MCF 10A (cell line): ENCODE measurements at regions not wholly inside any gene's neighbourhood (a gene's known extent, or its start where the extent isn't known, plus 50 kb on each side); places are given as distances from the start of the nearest gene placed in this dataset.

Experiments used
- BruUV-seq: library from RNA; stranded (reverse); fragments of 400-500 nt; replicated peaks from 2 replicates; lab custom pipeline; 2021; lab: Mats Ljungman, UMichigan
- CTCF ChIA-PET: fragments of 300-600 bp; sonication (Branson Sonifier 250); formaldehyde crosslinking; extraction: SDS; loops from one replicate; lab custom pipeline; 2021; ENCODE audit warnings: antibody characterized with exemption, inconsistent platforms; lab: Yijun Ruan, JAX
- POLR2A ChIA-PET: fragments of 300-600, 350-650 bp; sonication (Branson Sonifier 250); formaldehyde crosslinking; extraction: SDS; loops from one replicate; lab custom pipeline; 2020; ENCODE audit warnings: antibody characterized with exemption, inconsistent platforms; lab: Yijun Ruan, JAX
- DNase-seq: peaks from one replicate; pipeline ENCODE4 v3.0.0-alpha.2; 2018; ENCODE audit not compliant: unreplicated experiment
- H3K27ac Mint-ChIP-seq: one replicate; pipeline ENCODE4 v1.8.0; 2022; ENCODE audit warnings: mild to moderate bottlenecking, low read depth, mixed read lengths; ENCODE audit not compliant: unreplicated experiment
- H3K27me3 Mint-ChIP-seq: one replicate; pipeline ENCODE4 v1.8.0; 2022; ENCODE audit warnings: mixed read lengths; ENCODE audit not compliant: insufficient read depth, unreplicated experiment
- H3K36me3 Mint-ChIP-seq: one replicate; pipeline ENCODE4 v1.8.0; 2022; ENCODE audit warnings: mild to moderate bottlenecking, moderate library complexity, mixed read lengths; ENCODE audit not compliant: insufficient read depth, unreplicated experiment
- H3K4me1 Mint-ChIP-seq: one replicate; pipeline ENCODE4 v1.8.0; 2022; ENCODE audit warnings: mixed read lengths; ENCODE audit not compliant: insufficient read depth, unreplicated experiment
- H3K4me3 Mint-ChIP-seq: one replicate; pipeline ENCODE4 v1.8.0; 2022; ENCODE audit warnings: mild to moderate bottlenecking, moderate library complexity, mixed read lengths; ENCODE audit not compliant: unreplicated experiment
- H3K9me3 Mint-ChIP-seq: one replicate; pipeline ENCODE4 v1.8.0; 2022; ENCODE audit warnings: mixed read lengths; ENCODE audit not compliant: unreplicated experiment
- intact Hi-C: fragments of 100-400 bp; cut with micrococcal nuclease; formaldehyde crosslinking; loops from 2 replicates; pipeline ENCODE4 v1.14.1; 2022
- TF ChIP-seq, protein P1 (sequence below): fragments of 200-600 bp; IDR thresholded peaks from one replicate; pipeline ENCODE4 v1.8.0; 2022; ENCODE audit warnings: antibody characterized with exemption, mild to moderate bottlenecking; ENCODE audit not compliant: unreplicated experiment

DNA sequence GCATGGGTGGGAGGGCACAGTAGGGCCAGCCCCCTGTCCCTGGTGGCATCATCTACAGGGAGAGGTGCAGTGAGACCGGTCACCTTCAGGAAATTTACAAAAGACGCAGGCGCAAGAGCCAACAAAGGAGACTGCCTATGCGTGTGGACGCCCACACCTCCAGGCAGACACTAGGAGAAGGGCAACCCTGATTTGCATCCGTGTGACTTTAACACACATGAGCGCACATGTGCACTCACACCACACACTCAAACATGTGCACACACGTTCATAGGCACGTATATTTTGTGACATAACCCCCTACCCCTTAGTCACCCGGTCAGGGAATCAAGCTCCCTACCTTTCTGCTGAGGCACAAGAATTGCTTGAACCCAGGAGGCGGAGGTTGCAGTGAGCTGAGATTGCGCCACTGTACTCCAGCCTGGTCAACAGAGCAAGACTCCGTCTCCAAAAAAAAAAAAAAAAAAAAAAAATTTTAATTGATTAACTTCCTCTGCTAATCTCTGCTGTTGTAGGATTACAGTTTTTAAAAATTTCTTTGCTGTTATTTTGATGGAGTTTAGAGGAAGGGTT is 84.7 kb upstream of the SLC25A33 start:
- no peaks in the 10 kb centered on the region for H3K36me3 Mint-ChIP-seq
- ChIA-PET CTCF (interaction anchor here (0.6 to 3.5 kb wide), 5 partner anchors 16 to 187 kb away, joined by 3 to 14 read pairs (median 10); no protein-coding TSS in a partner anchor), POLR2A (interaction anchor here (2.4 kb wide), 1 partner anchor 10 kb away, joined by 6 read pairs; no protein-coding TSS in a partner anchor)
- DNase-seq, result no peak
- no peaks in the 10 kb centered on the region for H3K9me3 Mint-ChIP-seq
- no peak overlapping the region for H3K4me3 Mint-ChIP-seq
- intact Hi-C loops, result loop anchor here (1.0 to 5.0 kb wide), 2 partner anchors 38 to 187 kb away; no protein-coding TSS in a partner anchor
- H3K27me3 Mint-ChIP-seq, result no peaks in the 10 kb centered on the region
- BruUV-seq, result no TSS peak
- H3K4me1 Mint-ChIP-seq, result peaks cover 3% of the 10 kb centered on the region
- TF ChIP-seq, protein P1, sequence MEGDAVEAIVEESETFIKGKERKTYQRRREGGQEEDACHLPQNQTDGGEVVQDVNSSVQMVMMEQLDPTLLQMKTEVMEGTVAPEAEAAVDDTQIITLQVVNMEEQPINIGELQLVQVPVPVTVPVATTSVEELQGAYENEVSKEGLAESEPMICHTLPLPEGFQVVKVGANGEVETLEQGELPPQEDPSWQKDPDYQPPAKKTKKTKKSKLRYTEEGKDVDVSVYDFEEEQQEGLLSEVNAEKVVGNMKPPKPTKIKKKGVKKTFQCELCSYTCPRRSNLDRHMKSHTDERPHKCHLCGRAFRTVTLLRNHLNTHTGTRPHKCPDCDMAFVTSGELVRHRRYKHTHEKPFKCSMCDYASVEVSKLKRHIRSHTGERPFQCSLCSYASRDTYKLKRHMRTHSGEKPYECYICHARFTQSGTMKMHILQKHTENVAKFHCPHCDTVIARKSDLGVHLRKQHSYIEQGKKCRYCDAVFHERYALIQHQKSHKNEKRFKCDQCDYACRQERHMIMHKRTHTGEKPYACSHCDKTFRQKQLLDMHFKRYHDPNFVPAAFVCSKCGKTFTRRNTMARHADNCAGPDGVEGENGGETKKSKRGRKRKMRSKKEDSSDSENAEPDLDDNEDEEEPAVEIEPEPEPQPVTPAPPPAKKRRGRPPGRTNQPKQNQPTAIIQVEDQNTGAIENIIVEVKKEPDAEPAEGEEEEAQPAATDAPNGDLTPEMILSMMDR, result no peak
- H3K27ac Mint-ChIP-seq, result no peak overlapping the region

DNA sequence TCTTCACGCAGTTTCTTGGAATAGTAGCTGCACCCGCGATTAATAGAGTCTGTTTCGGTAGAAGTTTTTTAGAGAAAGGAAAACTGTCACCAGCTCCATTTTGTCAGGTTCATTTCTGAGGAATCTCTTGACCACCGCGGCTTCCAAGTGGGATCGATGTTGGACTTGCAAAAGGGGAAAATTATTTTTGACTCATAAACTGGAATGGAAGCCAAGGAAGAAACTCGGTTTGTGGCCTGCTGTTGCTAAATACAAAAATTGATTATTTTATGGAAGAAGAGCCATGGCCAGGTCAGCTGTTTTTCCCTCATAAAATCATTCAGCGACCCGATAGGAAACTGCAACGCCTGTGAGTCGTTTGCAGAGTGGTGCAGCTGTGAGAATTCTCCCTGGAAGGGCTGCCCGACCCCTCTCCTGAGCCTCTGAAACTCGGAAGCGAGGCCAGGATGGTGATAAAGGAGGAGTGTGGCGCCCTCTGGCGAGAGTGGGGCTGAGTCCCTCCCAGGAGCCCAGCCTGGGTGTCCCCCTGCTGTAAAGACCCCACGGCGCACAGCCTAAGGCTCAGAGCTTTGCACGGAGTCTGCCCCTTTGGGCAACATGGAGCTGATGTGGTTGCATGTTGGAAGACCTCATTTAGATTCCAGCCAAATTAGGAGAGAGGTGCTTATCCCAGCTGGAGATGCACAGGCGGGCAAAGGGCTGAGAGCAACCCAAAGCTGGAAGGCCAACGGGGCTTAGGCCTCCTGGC is 83.6 kb upstream of the SLC25A33 start:
- H3K36me3 Mint-ChIP-seq, result no peaks in the 10 kb centered on the region
- BruUV-seq, result no TSS peak
- H3K27ac Mint-ChIP-seq, result no peak overlapping the region
- H3K4me3 Mint-ChIP-seq, result no peak overlapping the region
- intact Hi-C loops, result loop anchor here (1.0 to 5.0 kb wide), 3 partner anchors 37 to 188 kb away; no protein-coding TSS in a partner anchor
- no peaks in the 10 kb centered on the region for H3K27me3 Mint-ChIP-seq
- TF ChIP-seq, protein P1, result peak; percentile 78
- POLR2A ChIA-PET, result interaction anchor here (0.7 to 2.4 kb wide), 3 partner anchors 11 to 17 kb away, joined by 3 to 6 read pairs (median 6); no protein-coding TSS in a partner anchor
- no peaks in the 10 kb centered on the region for H3K9me3 Mint-ChIP-seq
- H3K4me1 Mint-ChIP-seq, result no peaks in the 10 kb centered on the region
- CTCF ChIA-PET, result interaction anchor here (0.6 to 3.5 kb wide), 17 partner anchors 9 to 544 kb away, joined by 3 to 14 read pairs (median 4); no protein-coding TSS in a partner anchor
- DNase-seq, result peak; percentile 63

DNA sequence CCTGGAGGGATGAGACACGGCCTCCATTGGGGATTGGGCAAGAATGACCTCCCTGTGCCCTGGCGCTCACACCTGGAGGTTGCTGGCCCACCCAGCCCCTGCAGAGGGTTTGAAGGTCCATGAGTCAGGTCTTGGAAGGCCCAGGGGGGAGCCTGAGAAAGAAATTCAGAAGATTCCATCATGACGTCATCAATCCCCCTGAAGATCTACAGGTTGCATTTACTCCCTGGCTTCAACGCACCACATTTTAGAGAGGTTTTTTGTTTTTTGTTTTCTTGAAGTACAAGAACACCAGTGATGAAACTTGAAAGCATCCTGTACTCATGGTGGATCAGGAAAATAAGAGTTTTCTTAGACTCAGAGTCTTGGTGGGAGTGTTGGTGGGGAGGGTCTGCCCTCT is 82.4 kb upstream of the SLC25A33 start:
- TF ChIP-seq, protein P1, result no peak
- ChIA-PET CTCF (interaction anchor here (0.5 to 3.5 kb wide), 7 partner anchors 13 to 175 kb away, joined by 3 to 11 read pairs (median 5); no protein-coding TSS in a partner anchor), POLR2A (interaction anchor here (0.7 kb wide), 2 partner anchors 17 to 165 kb away, joined by 3 to 4 read pairs; no protein-coding TSS in a partner anchor)
- no peak for DNase-seq
- H3K27me3 Mint-ChIP-seq, result no peaks in the 10 kb centered on the region
- H3K4me3 Mint-ChIP-seq, result no peak overlapping the region
- intact Hi-C loops, result loop anchor here (1.0 to 5.0 kb wide), 2 partner anchors 35 to 168 kb away; no protein-coding TSS in a partner anchor
- no peaks in the 10 kb centered on the region for H3K4me1 Mint-ChIP-seq
- H3K36me3 Mint-ChIP-seq, result no peaks in the 10 kb centered on the region
- BruUV-seq, result no TSS peak
- H3K27ac Mint-ChIP-seq, result no peak overlapping the region
- no peaks in the 10 kb centered on the region for H3K9me3 Mint-ChIP-seq
